Activated gamma-delta T cell treated with anti-CD3 and anti-CD28 coated beads, Interleukin-2, amount 50 U/mL, for 16 hours (primary cell): ENCODE measurements at regions not wholly inside any gene's neighbourhood (a gene's known extent, or its start where the extent isn't known, plus 50 kb on each side); places are given as distances from the start of the nearest gene placed in this dataset.
"Not testable (repeated sequence)": the region's sequence is repeated elsewhere in the genome, so short reads cannot be mapped to it uniquely, and the experiment has no call there.

ENCODE experiments used
- DNase-seq: peaks from one replicate; pipeline ENCODE4 v3.0.0-alpha.2; 2020; ENCODE audit warnings: low read depth

GRCh38 chr12:4156317-4156716 lies 117.2 kb upstream of the CCND2 start:
- DNase-seq, result no peak

- DNase-seq, result no peak
These were observed 118.8 kb upstream of the CCND2 start for GRCh38 chr12:4154672-4155225.

- DNase-seq, result peak; percentile 53
These were observed 120.1 kb upstream of the CCND2 start for GRCh38 chr12:4153343-4153892.

GRCh38 chr12:4152145-4152795 lies 121.3 kb upstream of the CCND2 start:
- no peak for DNase-seq

GRCh38 chr12:4151362-4152121 lies 122.0 kb upstream of the CCND2 start:
- no peak for DNase-seq

GRCh38 chr12:4150355-4150754 lies 123.2 kb upstream of the CCND2 start:
- not testable (repeated sequence) for DNase-seq

GRCh38 chr12:4148418-4149056 lies 125.0 kb upstream of the CCND2 start:
- DNase-seq, result no peak

GRCh38 chr12:4147031-4147481 lies 126.5 kb upstream of the CCND2 start:
- no peak for DNase-seq

- DNase-seq, result peak; percentile 28
These were observed 127.3 kb upstream of the CCND2 start for GRCh38 chr12:4145990-4146859.

GRCh38 chr12:4144676-4145075 lies 128.9 kb upstream of the CCND2 start:
- DNase-seq, result no peak

- DNase-seq, result no peak
These were observed 129.7 kb upstream of the CCND2 start for GRCh38 chr12:4143896-4144295.

GRCh38 chr12:4141348-4142270 lies 132.0 kb upstream of the CCND2 start:
- DNase-seq, result no peak

- DNase-seq, result no peak
These were observed 132.8 kb upstream of the CCND2 start for GRCh38 chr12:4140581-4141301.

- no peak for DNase-seq
These were observed 134.4 kb upstream of the CCND2 start for GRCh38 chr12:4139191-4139590.

GRCh38 chr12:4138532-4138931 lies 135.0 kb upstream of the CCND2 start:
- DNase-seq, result not testable (repeated sequence)

- DNase-seq, result no peak
These were observed 135.5 kb upstream of the CCND2 start for GRCh38 chr12:4138051-4138450.

- no peak for DNase-seq
These were observed 136.1 kb upstream of the CCND2 start for GRCh38 chr12:4137441-4137840.

GRCh38 chr12:4137015-4137414 lies 136.5 kb upstream of the CCND2 start:
- no peak for DNase-seq

GRCh38 chr12:4135919-4136605 lies 137.5 kb upstream of the CCND2 start:
- no peak for DNase-seq
